Endodermal cell (in vitro differentiated cells): ENCODE measurements at regions not wholly inside any gene's neighbourhood (a gene's known extent, or its start where the extent isn't known, plus 50 kb on each side); places are given as distances from the start of the nearest gene placed in this dataset.

Experiments used
- DNase-seq: peaks from one replicate; pipeline ENCODE4 v3.0.0-alpha.2; 2017
- H3K27ac ChIP-seq: 2 replicates; pipeline ENCODE4 v1.5.1; 2013; ENCODE audit warnings: mild to moderate bottlenecking, low read depth, low read length, moderate library complexity
- H3K27me3 ChIP-seq: 2 replicates; pipeline ENCODE4 v1.6.1; 2013; ENCODE audit warnings: mild to moderate bottlenecking, low read length, moderate library complexity; ENCODE audit not compliant: insufficient read depth, control insufficient read depth, poor library complexity, severe bottlenecking
- H3K36me3 ChIP-seq: 2 replicates; pipeline ENCODE4 v1.7.0; 2013; ENCODE audit warnings: mild to moderate bottlenecking, low read length, moderate library complexity; ENCODE audit not compliant: control insufficient read depth, insufficient read depth
- H3K4me1 ChIP-seq: one replicate; pipeline ENCODE4 v1.7.0; 2013; ENCODE audit warnings: low read length; ENCODE audit not compliant: control insufficient read depth, insufficient read depth
- H3K4me3 ChIP-seq: 2 replicates; pipeline ENCODE4 v1.5.1; 2013; ENCODE audit warnings: mild to moderate bottlenecking, low read length, moderate library complexity
- H3K9ac ChIP-seq: 2 replicates; pipeline ENCODE4 v1.6.1; 2013; ENCODE audit warnings: mild to moderate bottlenecking, low read length, moderate library complexity; ENCODE audit not compliant: poor library complexity, severe bottlenecking; ENCODE audit errors: extremely low read depth
- H3K9me3 ChIP-seq: 2 replicates; pipeline ENCODE4 v1.6.1; 2013; ENCODE audit warnings: mild to moderate bottlenecking, low read length, moderate library complexity; ENCODE audit not compliant: control insufficient read depth
- H3K27ac Mint-ChIP-seq: 2 replicates; pipeline ENCODE4 v1.8.0; 2020; ENCODE audit warnings: mixed read lengths
- H3K27me3 Mint-ChIP-seq: 2 replicates; pipeline ENCODE4 v1.8.0; 2021; ENCODE audit warnings: mild to moderate bottlenecking, mixed read lengths; ENCODE audit not compliant: insufficient read depth
- H3K36me3 Mint-ChIP-seq: 2 replicates; pipeline ENCODE4 v1.8.0; 2020; ENCODE audit warnings: low read depth, mixed read lengths
- H3K4me1 Mint-ChIP-seq: 2 replicates; pipeline ENCODE4 v1.8.0; 2020; ENCODE audit warnings: mixed read lengths
- H3K4me3 Mint-ChIP-seq: 2 replicates; pipeline ENCODE4 v1.8.0; 2020; ENCODE audit warnings: mild to moderate bottlenecking, moderate library complexity, mixed read lengths
- H3K9me3 Mint-ChIP-seq: 2 replicates; pipeline ENCODE4 v1.8.0; 2020; ENCODE audit warnings: mild to moderate bottlenecking, mixed read lengths
- WGBS, 2 experiments: methylation state at CpG; one replicate each; pipeline versions ENCODE4 v1.1.5 to v1.1.7; 2013; ENCODE audit warnings: missing lambda C conversion rate in 2 of 2, mixed read lengths in 1 of 2; ENCODE audit not compliant: insufficient coverage in 1 of 2, insufficient read length in 1 of 2; 5-methylcytosine and 5-hydroxymethylcytosine counted together
- TF ChIP-seq, protein P1 (sequence below): fragments of 200-600 bp; sonication (generic); conservative IDR thresholded peaks from 2 replicates; pipeline ENCODE4 v1.5.0; 2021; ENCODE audit warnings: antibody characterized with exemption, mild to moderate bottlenecking

DNA sequence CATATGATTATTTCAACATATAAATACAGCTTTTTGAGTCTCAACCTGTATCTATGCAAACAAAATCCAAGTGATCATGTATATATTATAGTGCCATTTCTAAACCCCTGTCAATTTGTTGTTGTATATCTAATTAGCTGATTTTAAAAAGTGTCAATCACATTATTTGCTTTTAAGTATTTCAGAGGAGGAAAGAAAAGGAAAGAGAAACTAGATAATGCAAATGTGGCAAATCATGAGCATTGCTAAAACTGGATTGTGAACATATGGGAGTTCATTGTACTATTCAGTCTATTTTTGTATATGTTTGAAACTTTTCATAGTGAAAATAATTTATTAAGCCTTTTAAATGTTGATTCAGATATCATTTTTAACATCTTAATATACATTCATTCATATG lies 190.7 kb downstream of the ZIC4 start:
- TF ChIP-seq, protein P1, sequence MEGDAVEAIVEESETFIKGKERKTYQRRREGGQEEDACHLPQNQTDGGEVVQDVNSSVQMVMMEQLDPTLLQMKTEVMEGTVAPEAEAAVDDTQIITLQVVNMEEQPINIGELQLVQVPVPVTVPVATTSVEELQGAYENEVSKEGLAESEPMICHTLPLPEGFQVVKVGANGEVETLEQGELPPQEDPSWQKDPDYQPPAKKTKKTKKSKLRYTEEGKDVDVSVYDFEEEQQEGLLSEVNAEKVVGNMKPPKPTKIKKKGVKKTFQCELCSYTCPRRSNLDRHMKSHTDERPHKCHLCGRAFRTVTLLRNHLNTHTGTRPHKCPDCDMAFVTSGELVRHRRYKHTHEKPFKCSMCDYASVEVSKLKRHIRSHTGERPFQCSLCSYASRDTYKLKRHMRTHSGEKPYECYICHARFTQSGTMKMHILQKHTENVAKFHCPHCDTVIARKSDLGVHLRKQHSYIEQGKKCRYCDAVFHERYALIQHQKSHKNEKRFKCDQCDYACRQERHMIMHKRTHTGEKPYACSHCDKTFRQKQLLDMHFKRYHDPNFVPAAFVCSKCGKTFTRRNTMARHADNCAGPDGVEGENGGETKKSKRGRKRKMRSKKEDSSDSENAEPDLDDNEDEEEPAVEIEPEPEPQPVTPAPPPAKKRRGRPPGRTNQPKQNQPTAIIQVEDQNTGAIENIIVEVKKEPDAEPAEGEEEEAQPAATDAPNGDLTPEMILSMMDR: no peak
- Histone ChIP-seq H3K9me3 (no peaks in the 10 kb centered on the region), H3K4me3 (no peak overlapping the region), H3K27ac (no peak overlapping the region), H3K4me1 (no peaks in the 10 kb centered on the region), H3K27me3 (no peaks in the 10 kb centered on the region), H3K9ac (no peak overlapping the region), H3K36me3 (no peaks in the 10 kb centered on the region)
- Mint-ChIP-seq H3K4me3 (no peak overlapping the region), H3K36me3 (no peaks in the 10 kb centered on the region), H3K9me3 (no peaks in the 10 kb centered on the region), H3K4me1 (no peaks in the 10 kb centered on the region), H3K27ac (no peak overlapping the region), H3K27me3 (no peaks in the 10 kb centered on the region)
- no peak for DNase-seq

DNA sequence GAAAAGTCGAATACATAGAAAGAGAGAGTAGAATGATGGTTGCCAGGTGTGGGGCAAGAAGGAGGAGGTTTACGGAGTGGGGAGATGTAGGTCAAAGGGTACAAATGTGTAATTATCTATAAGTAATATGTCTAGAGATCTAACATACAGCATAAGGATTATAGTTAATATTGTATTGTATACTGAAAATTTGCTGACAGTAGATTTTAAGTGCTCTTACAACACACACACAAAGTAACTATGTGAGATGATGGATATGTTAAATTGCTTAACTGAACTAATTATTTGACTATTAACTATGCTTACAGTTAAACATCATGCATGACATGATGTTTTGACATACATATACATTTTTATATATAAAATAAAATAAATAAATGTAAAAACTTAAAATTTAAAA lies 192.7 kb downstream of the ZIC4 start:
- 96% methylated on average over 2 of the region's 2 CpGs; no CpG with 5 or more reads in 1 of the 2 experiments for WGBS, 2 experiments
- Histone ChIP-seq H3K4me3 (no peak overlapping the region), H3K36me3 (no peaks in the 10 kb centered on the region), H3K27ac (no peak overlapping the region), H3K9me3 (peaks cover 3% of the 10 kb centered on the region), H3K4me1 (no peaks in the 10 kb centered on the region), H3K9ac (no peak overlapping the region), H3K27me3 (no peaks in the 10 kb centered on the region)
- no peaks in the 10 kb centered on the region for H3K4me1 Mint-ChIP-seq
- TF ChIP-seq, protein P1: no peak
- no peak overlapping the region for H3K4me3 Mint-ChIP-seq
- H3K27ac Mint-ChIP-seq: no peak overlapping the region
- H3K27me3 Mint-ChIP-seq: no peaks in the 10 kb centered on the region
- no peak for DNase-seq
- no peaks in the 10 kb centered on the region for H3K36me3 Mint-ChIP-seq
- H3K9me3 Mint-ChIP-seq: no peaks in the 10 kb centered on the region

DNA sequence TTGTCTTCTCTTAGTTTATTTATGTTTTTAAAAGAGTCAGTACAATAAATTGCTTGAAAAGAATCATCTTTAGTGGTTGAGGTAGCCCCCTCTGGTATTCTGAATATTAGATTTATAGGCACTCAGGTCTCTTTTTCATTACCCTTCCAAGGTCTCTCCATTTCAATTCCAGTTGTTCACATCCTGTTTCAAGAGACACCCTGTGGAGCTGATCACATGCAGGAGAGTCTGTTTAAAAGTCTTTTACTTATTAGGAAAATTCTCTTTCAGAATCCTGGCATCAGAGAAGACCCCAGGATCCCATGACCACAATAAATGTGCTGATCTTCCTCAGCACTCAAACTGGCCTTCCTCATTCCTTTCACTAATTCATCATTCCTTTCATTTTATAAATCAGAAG lies 195.7 kb downstream of the ZIC4 start:
- no peaks in the 10 kb centered on the region for H3K4me1 ChIP-seq
- H3K9me3 ChIP-seq: peaks cover 12% of the 10 kb centered on the region
- Mint-ChIP-seq H3K4me3 (no peak overlapping the region), H3K36me3 (no peaks in the 10 kb centered on the region), H3K27ac (no peak overlapping the region), H3K9me3 (peaks cover 3% of the 10 kb centered on the region), H3K4me1 (peaks cover 4% of the 10 kb centered on the region), H3K27me3 (no peaks in the 10 kb centered on the region)
- H3K27me3 ChIP-seq: no peaks in the 10 kb centered on the region
- TF ChIP-seq, protein P1: no peak
- DNase-seq: no peak
- H3K4me3 ChIP-seq: no peak overlapping the region
- H3K27ac ChIP-seq: no peak overlapping the region
- H3K36me3 ChIP-seq: no peaks in the 10 kb centered on the region
- no peak overlapping the region for H3K9ac ChIP-seq
